ENCODE measurements at regions not wholly inside any gene's neighbourhood (a gene's known extent, or its start where the extent isn't known, plus 50 kb on each side); places are given as distances from the start of the nearest gene placed in this dataset.

GRCh38 chr6:139751179-139751578, 376.7 kb upstream of the CITED2 start:
- TF ChIP-seq CTCF (IDR thresholded peaks at IDR 0.05) (no peak), POLR2A (IDR thresholded peaks at IDR 0.05) (no peak), POLR2AphosphoS5 (IDR thresholded peaks at IDR 0.05) (no peak)
